ENCODE measurements at regions not wholly inside any gene's neighbourhood (a gene's known extent, or its start where the extent isn't known, plus 50 kb on each side); places are given as distances from the start of the nearest gene placed in this dataset.

GRCh38 chr2:223230352-223230751, 178.4 kb downstream of the KCNE4 start:
- no peak overlapping the region for H3K4me3 Mint-ChIP-seq

GRCh38 chr2:223232285-223232684, 180.3 kb downstream of the KCNE4 start:
- H3K9me3 Mint-ChIP-seq: peaks cover 0 to 4% of the 10 kb centered on the region in 2 donors
- no peaks in the 10 kb centered on the region for H3K27me3 Mint-ChIP-seq
- ATAC-seq: no peak

More at GRCh38 chr2:223230352-223230751, 178.4 kb downstream of the KCNE4 start:
- no peak for ATAC-seq
- H3K9me3 Mint-ChIP-seq: no peaks in the 10 kb centered on the region
- H3K4me1 Mint-ChIP-seq: no peaks in the 10 kb centered on the region
- no peak for DNase-seq
- no peaks in the 10 kb centered on the region for H3K27me3 Mint-ChIP-seq
- H3K27ac Mint-ChIP-seq: no peak overlapping the region

DNA sequence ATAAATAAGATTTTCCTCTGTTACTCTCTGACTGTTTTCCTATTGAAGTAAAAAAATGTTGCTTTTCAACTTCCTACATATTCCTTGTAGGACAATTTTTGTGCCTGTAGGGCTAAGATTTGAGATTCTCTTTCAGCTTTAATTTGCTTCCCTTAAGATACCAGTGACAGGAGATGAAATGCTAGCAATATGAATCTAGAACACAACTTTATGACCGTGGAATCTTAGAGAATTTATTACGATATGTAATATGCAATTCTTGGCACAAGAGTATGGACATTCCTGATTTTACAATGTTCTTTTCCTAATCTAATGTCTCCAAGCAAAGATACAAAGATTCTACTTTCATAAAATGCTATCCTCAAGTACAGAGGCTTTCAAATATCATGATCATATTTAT, 180.9 kb downstream of the KCNE4 start:
- no peak overlapping the region for H3K4me3 Mint-ChIP-seq
- no peaks in the 10 kb centered on the region for H3K4me1 Mint-ChIP-seq
- DNase-seq: no peak
- no peaks in the 10 kb centered on the region for H3K27me3 Mint-ChIP-seq
- peaks cover 0 to 9% of the 10 kb centered on the region in 2 donors for H3K9me3 Mint-ChIP-seq
- no peak for ATAC-seq
- no peak overlapping the region for H3K27ac Mint-ChIP-seq

More at GRCh38 chr2:223232285-223232684, 180.3 kb downstream of the KCNE4 start:
- Mint-ChIP-seq H3K4me3 (no peak overlapping the region), H3K4me1 (no peaks in the 10 kb centered on the region), H3K27ac (no peak overlapping the region)
- no peak for DNase-seq

DNA sequence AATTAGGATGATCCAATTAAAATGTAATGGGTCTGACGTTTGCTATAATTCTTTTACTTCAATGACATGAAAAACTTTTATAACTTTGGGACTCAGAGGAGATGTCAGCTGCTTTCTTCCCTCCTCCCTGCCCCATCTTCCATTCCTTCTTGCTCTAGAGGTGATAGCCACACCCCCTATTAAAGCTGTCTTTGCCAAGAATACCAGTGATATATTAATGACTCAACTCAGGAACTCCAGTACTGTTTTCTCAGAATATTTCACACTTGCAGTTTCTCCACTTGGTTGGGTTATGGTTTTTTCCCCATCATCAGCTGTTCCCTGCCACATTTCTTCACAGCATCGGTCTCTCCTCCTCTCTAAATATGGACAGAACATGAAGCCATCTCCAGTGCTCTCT, 184.0 kb downstream of the KCNE4 start:
- no peak overlapping the region for H3K4me3 Mint-ChIP-seq
- H3K9me3 Mint-ChIP-seq: peaks cover 0 to 15% of the 10 kb centered on the region in 2 donors
- no peaks in the 10 kb centered on the region for H3K4me1 Mint-ChIP-seq
- H3K27ac Mint-ChIP-seq: no peak overlapping the region
- DNase-seq (no peak), ATAC-seq (no peak)
- H3K27me3 Mint-ChIP-seq: no peaks in the 10 kb centered on the region

DNA sequence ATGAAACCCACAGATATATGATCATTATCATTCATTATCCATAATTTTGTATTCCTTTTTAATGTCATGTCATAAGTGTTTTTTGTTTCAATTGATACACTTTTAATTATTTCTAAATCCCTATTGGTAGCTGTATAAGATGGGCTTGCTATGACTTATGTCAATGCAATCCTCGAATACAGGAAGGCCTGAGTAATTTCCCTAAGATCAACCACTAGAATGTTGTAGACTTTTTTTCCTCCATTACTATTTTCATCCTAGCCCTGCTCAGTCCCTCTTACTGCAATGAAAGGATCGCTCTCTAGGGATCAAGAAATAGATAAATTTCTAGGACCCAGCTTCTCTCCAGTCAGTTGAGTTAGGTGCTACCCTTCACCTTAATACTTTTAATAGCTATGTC, 186.3 kb downstream of the KCNE4 start:
- no peak for DNase-seq
- no peak for ATAC-seq
- Mint-ChIP-seq H3K4me3 (no peak overlapping the region), H3K27ac (no peak overlapping the region), H3K4me1 (no peaks in the 10 kb centered on the region), H3K9me3 (peaks cover 0 to 15% of the 10 kb centered on the region in 2 donors), H3K27me3 (no peaks in the 10 kb centered on the region)

- no peaks in the 10 kb centered on the region for H3K27me3 Mint-ChIP-seq
- ATAC-seq: no peak
- no peak for DNase-seq
- peaks cover 0 to 5% of the 10 kb centered on the region in 2 donors for H3K9me3 Mint-ChIP-seq
- no peaks in the 10 kb centered on the region for H3K4me1 Mint-ChIP-seq
- no peak overlapping the region for H3K27ac Mint-ChIP-seq
- H3K4me3 Mint-ChIP-seq: no peak overlapping the region
Measured at GRCh38 chr2:223243233-223243632, 191.2 kb downstream of the KCNE4 start.

GRCh38 chr2:223247136-223247535, 195.1 kb downstream of the KCNE4 start:
- H3K4me3 Mint-ChIP-seq: no peak overlapping the region
- no peaks in the 10 kb centered on the region for H3K27me3 Mint-ChIP-seq
- no peaks in the 10 kb centered on the region for H3K4me1 Mint-ChIP-seq
- ATAC-seq (no peak), DNase-seq (no peak)
- no peaks in the 10 kb centered on the region for H3K9me3 Mint-ChIP-seq
- H3K27ac Mint-ChIP-seq: no peak overlapping the region

GRCh38 chr2:223251656-223252229, 199.8 kb downstream of the KCNE4 start:
- Mint-ChIP-seq H3K9me3 (peaks cover 7 to 13% of the 10 kb centered on the region in 2 donors), H3K27ac (no peak overlapping the region)
- ATAC-seq: no peak

GRCh38 chr2:223260681-223261080, 208.7 kb downstream of the KCNE4 start:
- H3K27ac Mint-ChIP-seq: no peak overlapping the region
- no peak for ATAC-seq
- no peaks in the 10 kb centered on the region for H3K27me3 Mint-ChIP-seq
- peaks cover 9 to 20% of the 10 kb centered on the region in 2 donors for H3K9me3 Mint-ChIP-seq
- no peaks in the 10 kb centered on the region for H3K4me1 Mint-ChIP-seq
- H3K4me3 Mint-ChIP-seq: no peak overlapping the region
- no peak for DNase-seq

More at GRCh38 chr2:223251656-223252229, 199.8 kb downstream of the KCNE4 start:
- Mint-ChIP-seq H3K4me3 (no peak overlapping the region), H3K27me3 (no peaks in the 10 kb centered on the region), H3K4me1 (no peaks in the 10 kb centered on the region)
- no peak for DNase-seq

- DNase-seq: no peak
- no peak overlapping the region for H3K27ac Mint-ChIP-seq
- H3K27me3 Mint-ChIP-seq: no peaks in the 10 kb centered on the region
- ATAC-seq: no peak
- no peaks in the 10 kb centered on the region for H3K4me1 Mint-ChIP-seq
- H3K9me3 Mint-ChIP-seq: peaks cover 0 to 5% of the 10 kb centered on the region in 2 donors
- no peak overlapping the region for H3K4me3 Mint-ChIP-seq
Measured at GRCh38 chr2:223262946-223263345, 211.0 kb downstream of the KCNE4 start.

GRCh38 chr2:223264541-223265193, 212.7 kb downstream of the KCNE4 start:
- H3K27ac Mint-ChIP-seq: no peak overlapping the region
- ATAC-seq (no peak), DNase-seq (no peak)
- H3K4me3 Mint-ChIP-seq: no peak overlapping the region
- no peaks in the 10 kb centered on the region for H3K27me3 Mint-ChIP-seq
- H3K9me3 Mint-ChIP-seq: peaks cover 0 to 5% of the 10 kb centered on the region in 2 donors
- H3K4me1 Mint-ChIP-seq: no peaks in the 10 kb centered on the region

GRCh38 chr2:223267160-223267951, 215.4 kb downstream of the KCNE4 start:
- Mint-ChIP-seq H3K27ac (no peak overlapping the region), H3K27me3 (no peaks in the 10 kb centered on the region), H3K4me1 (no peaks in the 10 kb centered on the region), H3K9me3 (peaks cover 0 to 5% of the 10 kb centered on the region in 2 donors), H3K4me3 (no peak overlapping the region)
- DNase-seq (no peak), ATAC-seq (no peak)

DNA sequence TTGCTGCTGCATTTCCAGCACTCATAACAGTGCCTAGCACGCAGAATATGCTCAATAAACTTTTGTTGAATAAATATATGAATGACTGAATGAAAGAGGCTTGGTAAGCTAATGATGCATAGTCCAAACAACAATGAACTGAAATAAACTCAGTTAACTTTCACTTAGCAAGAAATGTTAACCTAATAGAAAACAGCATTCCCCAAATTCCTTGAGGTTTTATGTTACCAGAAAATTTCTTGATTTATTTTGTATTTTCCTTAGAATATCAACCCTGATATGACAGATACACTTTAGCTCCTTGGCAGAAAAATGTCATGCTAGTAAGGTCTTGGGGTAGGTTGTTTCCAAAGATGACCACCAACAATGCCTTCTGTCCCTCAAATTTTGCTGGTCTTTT, 217.4 kb downstream of the KCNE4 start:
- H3K27me3 Mint-ChIP-seq: no peaks in the 10 kb centered on the region
- H3K4me1 Mint-ChIP-seq: no peaks in the 10 kb centered on the region
- no peak overlapping the region for H3K27ac Mint-ChIP-seq
- peaks cover 0 to 5% of the 10 kb centered on the region in 2 donors for H3K9me3 Mint-ChIP-seq
- no peak overlapping the region for H3K4me3 Mint-ChIP-seq
- DNase-seq: no peak
- ATAC-seq: no peak

- no peak for DNase-seq
- Mint-ChIP-seq H3K9me3 (peaks cover 0 to 5% of the 10 kb centered on the region in 2 donors), H3K4me3 (no peak overlapping the region), H3K27me3 (no peaks in the 10 kb centered on the region), H3K4me1 (no peaks in the 10 kb centered on the region), H3K27ac (no peak overlapping the region)
- ATAC-seq: no peak
Measured at GRCh38 chr2:223270548-223270947, 218.6 kb downstream of the KCNE4 start.

- Mint-ChIP-seq H3K4me3 (no peak overlapping the region), H3K27ac (no peak overlapping the region), H3K9me3 (no peaks in the 10 kb centered on the region), H3K27me3 (no peaks in the 10 kb centered on the region), H3K4me1 (no peaks in the 10 kb centered on the region)
- ATAC-seq (no peak), DNase-seq (no peak)
Measured at GRCh38 chr2:223273995-223274394, 222.0 kb downstream of the KCNE4 start.

DNA sequence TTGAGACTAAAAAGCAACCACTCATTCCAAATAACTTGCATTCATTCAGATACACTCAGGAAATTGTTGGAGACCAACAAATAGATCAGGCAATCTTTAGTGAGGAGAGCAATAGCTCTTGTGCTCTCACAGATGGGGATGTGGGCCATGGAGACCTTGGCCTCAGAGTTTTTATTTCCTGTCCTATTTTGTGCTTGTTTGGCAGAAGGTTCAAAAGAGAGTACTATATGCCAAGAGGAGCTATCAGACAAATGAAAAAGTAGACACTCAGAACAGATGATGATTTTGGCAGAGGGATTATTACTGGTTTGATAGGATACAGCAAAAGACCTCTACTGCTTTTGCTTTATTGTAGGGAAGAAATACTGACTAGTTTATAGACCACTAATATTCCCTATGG, 230.2 kb downstream of the KCNE4 start:
- no peak overlapping the region for H3K27ac Mint-ChIP-seq

More for the DNA sequence above, 230.2 kb downstream of the KCNE4 start:
- Mint-ChIP-seq H3K27me3 (no peaks in the 10 kb centered on the region), H3K4me3 (no peak overlapping the region), H3K9me3 (peaks cover 0 to 7% of the 10 kb centered on the region in 2 donors), H3K4me1 (no peaks in the 10 kb centered on the region)
- ATAC-seq (no peak), DNase-seq (no peak)
